ENCODE measurements at regions not wholly inside any gene's neighbourhood (a gene's known extent, or its start where the extent isn't known, plus 50 kb on each side); places are given as distances from the start of the nearest gene placed in this dataset.

DNA sequence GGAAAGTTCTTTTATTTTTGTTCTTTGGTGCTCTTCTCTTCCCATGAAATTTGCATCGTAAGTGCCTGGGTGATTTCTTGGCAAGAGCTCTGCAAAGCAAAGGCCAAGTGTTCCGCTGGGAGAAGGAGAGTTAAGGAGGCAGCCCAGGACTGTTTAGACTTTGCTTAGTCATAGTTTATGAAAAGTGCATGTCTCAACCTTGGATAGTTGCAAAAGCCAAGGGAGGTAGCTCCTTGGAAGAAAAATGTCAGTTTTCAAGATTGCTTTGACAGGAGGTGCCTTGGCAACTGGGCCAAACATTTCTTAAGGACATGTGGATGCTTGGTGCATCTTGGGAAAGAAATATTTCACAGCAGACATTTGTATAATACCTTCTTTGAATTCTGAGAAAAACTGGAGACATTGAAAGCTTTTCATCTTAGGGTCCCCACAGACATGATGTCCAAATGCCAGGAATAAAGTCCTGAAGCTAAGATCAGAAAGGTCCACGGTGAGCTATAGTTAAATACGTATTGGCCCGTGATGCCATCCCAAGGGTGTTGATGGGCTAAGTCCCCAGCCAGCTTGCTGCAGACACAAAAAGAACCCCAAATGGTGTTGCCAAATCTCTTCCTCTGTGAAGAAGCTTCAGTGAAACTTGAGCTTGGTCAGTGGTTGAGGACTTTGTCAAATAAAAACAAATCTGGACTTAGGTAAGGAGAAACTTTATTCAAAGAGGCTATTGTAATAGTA is 96.3 kb upstream of the THUMPD2 start:
- H3K4me2 ChIP-seq (ENCODE audit: low read depth, low read length): no peak overlapping the region

More for the DNA sequence above, 96.3 kb upstream of the THUMPD2 start:
- FAIRE-seq: no peak
- Histone ChIP-seq H3K36me3 (replicated peaks in 1 of 2; ENCODE audit: control insufficient read depth in 1 of 2, insufficient read depth in 2 of 2, low read length in 2 of 2) (no peaks in the 10 kb centered on the region), H2AFZ (ENCODE audit: low read length) (no peak overlapping the region), H3K9ac (ENCODE audit: insufficient read depth, low read depth, low read length) (no peak overlapping the region), H3K9me3 (ENCODE audit: low read length) (no peaks in the 10 kb centered on the region), H3K79me2 (ENCODE audit: insufficient read depth, low read length) (no peaks in the 10 kb centered on the region), H3K27ac (ENCODE audit: extremely low read length, insufficient read depth, low read length) (no peak overlapping the region), H3K27me3 (ENCODE audit: control insufficient read depth in 1 of 2, insufficient read depth in 2 of 2, low read length in 2 of 2) (peaks cover 0 to 18% of the 10 kb centered on the region in 2 experiments; a peak in 4 of 5 replicates), H3K4me1 (ENCODE audit: insufficient read depth, low read length) (peaks cover 8% of the 10 kb centered on the region), H4K20me1 (ENCODE audit: insufficient read depth, low read length) (no peaks in the 10 kb centered on the region), H3K4me3 (replicated peaks in 1 of 3; ENCODE audit: insufficient read depth in 1 of 3, low read depth in 2 of 3, low read length in 3 of 3) (no peak overlapping the region)
- intact Hi-C loops (cut with micrococcal nuclease; ENCODE audit: unreplicated experiment): no loop called here
- ChIA-PET POLR2A (no interaction called here), CTCF (ENCODE audit: low intra/inter-chr PET ratio, low total read pairs) (no interaction called here)
- no peak for TF ChIP-seq ZNF556 (CRISPR knock-in tag; IDR thresholded peaks at IDR 0.05; ENCODE audit: borderline replicate concordance)
- TF ChIP-seq THYN1 (CRISPR knock-in tag; IDR thresholded peaks at IDR 0.05; ENCODE audit: borderline replicate concordance, low read depth): no peak
- TF ChIP-seq POLR2G (IDR thresholded peaks at IDR 0.05; ENCODE audit: low read depth, low read length): no peak
- no peak for TF ChIP-seq ZNF354B (CRISPR knock-in tag; IDR thresholded peaks at IDR 0.05)
- TF ChIP-seq ZNF30 (CRISPR knock-in tag; IDR thresholded peaks at IDR 0.05): no peak
- no peak for TF ChIP-seq ZNF326 (CRISPR knock-in tag; IDR thresholded peaks at IDR 0.05; ENCODE audit: borderline replicate concordance)
- no peak for TF ChIP-seq CC2D1A (CRISPR knock-in tag; IDR thresholded peaks at IDR 0.05)
- TF ChIP-seq RARA (CRISPR knock-in tag; IDR thresholded peaks at IDR 0.05): no peak
- no peak for TF ChIP-seq GLMP (CRISPR knock-in tag; IDR thresholded peaks at IDR 0.05; ENCODE audit: borderline replicate concordance)
- TF ChIP-seq ZNF687 (CRISPR knock-in tag; IDR thresholded peaks at IDR 0.05): no peak
- TF ChIP-seq NFRKB (IDR thresholded peaks at IDR 0.05): no peak
- no peak for TF ChIP-seq HOXA5 (CRISPR knock-in tag; IDR thresholded peaks at IDR 0.05)
- no peak for TF ChIP-seq MIER2 (CRISPR knock-in tag; IDR thresholded peaks at IDR 0.05)
- TF ChIP-seq HMG20A (CRISPR knock-in tag; IDR thresholded peaks at IDR 0.05; ENCODE audit: borderline replicate concordance): no peak
- TF ChIP-seq, protein P1, sequence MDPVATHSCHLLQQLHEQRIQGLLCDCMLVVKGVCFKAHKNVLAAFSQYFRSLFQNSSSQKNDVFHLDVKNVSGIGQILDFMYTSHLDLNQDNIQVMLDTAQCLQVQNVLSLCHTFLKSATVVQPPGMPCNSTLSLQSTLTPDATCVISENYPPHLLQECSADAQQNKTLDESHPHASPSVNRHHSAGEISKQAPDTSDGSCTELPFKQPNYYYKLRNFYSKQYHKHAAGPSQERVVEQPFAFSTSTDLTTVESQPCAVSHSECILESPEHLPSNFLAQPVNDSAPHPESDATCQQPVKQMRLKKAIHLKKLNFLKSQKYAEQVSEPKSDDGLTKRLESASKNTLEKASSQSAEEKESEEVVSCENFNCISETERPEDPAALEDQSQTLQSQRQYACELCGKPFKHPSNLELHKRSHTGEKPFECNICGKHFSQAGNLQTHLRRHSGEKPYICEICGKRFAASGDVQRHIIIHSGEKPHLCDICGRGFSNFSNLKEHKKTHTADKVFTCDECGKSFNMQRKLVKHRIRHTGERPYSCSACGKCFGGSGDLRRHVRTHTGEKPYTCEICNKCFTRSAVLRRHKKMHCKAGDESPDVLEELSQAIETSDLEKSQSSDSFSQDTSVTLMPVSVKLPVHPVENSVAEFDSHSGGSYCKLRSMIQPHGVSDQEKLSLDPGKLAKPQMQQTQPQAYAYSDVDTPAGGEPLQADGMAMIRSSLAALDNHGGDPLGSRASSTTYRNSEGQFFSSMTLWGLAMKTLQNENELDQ (CRISPR knock-in tag; IDR thresholded peaks at IDR 0.05; ENCODE audit: borderline replicate concordance): no peak
- ATAC-seq: no peak
- no peak for DNase-seq (ENCODE audit: low spot score)
- 24% methylated on average over 5 of the region's 5 CpGs for WGBS (ENCODE audit: low lambda C conversion rate)
- BruUV-seq (replicated peaks): no TSS peak
- in situ Hi-C loops (cut with HindIII; ENCODE audit: extremely low pct_ligation_motif_present, low pct_unique_long_range_greater_than_20kb): no loop called here

Measured in HepG2 (cell line).